Mucosa of descending colon (tissue), 3 donors: ENCODE measurements at regions not wholly inside any gene's neighbourhood (a gene's known extent, or its start where the extent isn't known, plus 50 kb on each side); places are given as distances from the start of the nearest gene placed in this dataset.

Experiments used
- ATAC-seq: fragments of 200-7000 bp; cut with Tn5 transposase; one replicate; pipeline ENCODE4 v1.9.1; 2020; ENCODE audit warnings: mild to moderate bottlenecking, moderate library complexity
- DNase-seq, 3 donors: peaks; one replicate each; pipeline ENCODE4 v3.0.0-alpha.2; 2020
- H3K36me3 ChIP-seq: fragments of 200-600 bp; one replicate; pipeline ENCODE4 v1.8.0; 2021; ENCODE audit warnings: low read depth, mild to moderate bottlenecking
- H3K4me1 ChIP-seq: fragments of 200-600 bp; one replicate; pipeline ENCODE4 v1.8.0; 2021; ENCODE audit warnings: low read depth, mild to moderate bottlenecking
- H3K4me3 ChIP-seq: fragments of 200-600 bp; one replicate; pipeline ENCODE4 v1.8.0; 2021; ENCODE audit warnings: mild to moderate bottlenecking
- H3K9me3 ChIP-seq: fragments of 200-600 bp; one replicate; pipeline ENCODE4 v1.8.0; 2021; ENCODE audit warnings: mild to moderate bottlenecking
- intact Hi-C, 2 donors: fragments of 100-400 bp; cut with DNase I in 1 of 2; cut with micrococcal nuclease in 1 of 2; formaldehyde crosslinking; loops; one replicate each; pipeline versions ENCODE4 v1.11.0 to v1.11.1; 2022; cut with DNase I, micrococcal nuclease
- TF ChIP-seq, protein P1 (sequence below): fragments of 200-600 bp; IDR thresholded peaks from one replicate; pipeline ENCODE4 v1.8.0; 2022; ENCODE audit warnings: antibody characterized with exemption, mild to moderate bottlenecking
- donor health status: DM: no; HTN: no; CAD: no; lungs with moderate emphysema.
- donor health status: DM: no; HTN: no; CAD: no.
- donor health status: DM: no; HTN: yes; CAD: no.

DNA sequence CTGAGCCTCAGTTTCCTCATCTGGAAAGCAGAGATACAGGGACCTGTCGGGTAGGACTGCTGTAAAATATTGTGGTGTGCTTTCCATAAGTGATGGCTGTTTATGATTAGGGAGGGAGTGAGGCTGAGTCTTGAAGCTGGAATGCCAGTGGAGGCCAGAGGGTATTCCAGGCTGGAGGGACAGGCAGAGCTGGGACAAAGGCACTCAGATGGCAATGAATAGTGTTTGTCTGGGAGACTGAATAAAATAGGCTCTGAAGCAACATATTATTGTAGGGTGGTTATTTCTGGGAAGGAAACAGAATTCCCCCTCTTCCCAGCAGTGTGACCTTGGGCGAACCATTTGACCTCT lies 120.7 kb downstream of the INHBB start:
- DNase-seq = no peak
- TF ChIP-seq, protein P1, sequence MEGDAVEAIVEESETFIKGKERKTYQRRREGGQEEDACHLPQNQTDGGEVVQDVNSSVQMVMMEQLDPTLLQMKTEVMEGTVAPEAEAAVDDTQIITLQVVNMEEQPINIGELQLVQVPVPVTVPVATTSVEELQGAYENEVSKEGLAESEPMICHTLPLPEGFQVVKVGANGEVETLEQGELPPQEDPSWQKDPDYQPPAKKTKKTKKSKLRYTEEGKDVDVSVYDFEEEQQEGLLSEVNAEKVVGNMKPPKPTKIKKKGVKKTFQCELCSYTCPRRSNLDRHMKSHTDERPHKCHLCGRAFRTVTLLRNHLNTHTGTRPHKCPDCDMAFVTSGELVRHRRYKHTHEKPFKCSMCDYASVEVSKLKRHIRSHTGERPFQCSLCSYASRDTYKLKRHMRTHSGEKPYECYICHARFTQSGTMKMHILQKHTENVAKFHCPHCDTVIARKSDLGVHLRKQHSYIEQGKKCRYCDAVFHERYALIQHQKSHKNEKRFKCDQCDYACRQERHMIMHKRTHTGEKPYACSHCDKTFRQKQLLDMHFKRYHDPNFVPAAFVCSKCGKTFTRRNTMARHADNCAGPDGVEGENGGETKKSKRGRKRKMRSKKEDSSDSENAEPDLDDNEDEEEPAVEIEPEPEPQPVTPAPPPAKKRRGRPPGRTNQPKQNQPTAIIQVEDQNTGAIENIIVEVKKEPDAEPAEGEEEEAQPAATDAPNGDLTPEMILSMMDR = no peak
- intact Hi-C loops = no loop called here
- H3K36me3 ChIP-seq = no peaks in the 10 kb centered on the region
- no peaks in the 10 kb centered on the region for H3K4me1 ChIP-seq
- no peaks in the 10 kb centered on the region for H3K9me3 ChIP-seq
- ATAC-seq = no peak
- no peak overlapping the region for H3K4me3 ChIP-seq

DNA sequence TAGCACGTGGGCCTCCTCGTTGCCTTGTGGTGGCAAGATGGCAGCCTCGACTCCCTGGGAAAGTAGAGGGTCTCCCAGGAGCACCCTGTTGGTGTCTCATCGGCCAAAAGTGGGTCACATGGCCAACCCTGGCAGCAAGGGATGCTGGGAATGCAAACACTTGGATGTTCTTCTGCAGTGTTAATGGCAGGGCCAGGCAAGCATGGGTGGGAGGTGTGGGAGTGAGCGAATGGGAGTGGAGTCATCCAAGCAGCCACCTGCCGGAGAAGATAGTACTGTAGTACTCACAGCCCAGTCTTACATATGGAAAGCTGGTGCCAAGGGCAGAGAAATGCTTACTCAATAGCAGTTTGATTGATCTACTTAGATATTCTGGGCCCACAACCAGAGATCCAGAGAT lies 122.2 kb downstream of the INHBB start:
- H3K4me3 ChIP-seq = no peak overlapping the region
- H3K36me3 ChIP-seq = no peaks in the 10 kb centered on the region
- ATAC-seq = no peak
- intact Hi-C loops = no loop called here
- no peaks in the 10 kb centered on the region for H3K4me1 ChIP-seq
- TF ChIP-seq, protein P1 = no peak
- no peaks in the 10 kb centered on the region for H3K9me3 ChIP-seq
- DNase-seq = no peak

DNA sequence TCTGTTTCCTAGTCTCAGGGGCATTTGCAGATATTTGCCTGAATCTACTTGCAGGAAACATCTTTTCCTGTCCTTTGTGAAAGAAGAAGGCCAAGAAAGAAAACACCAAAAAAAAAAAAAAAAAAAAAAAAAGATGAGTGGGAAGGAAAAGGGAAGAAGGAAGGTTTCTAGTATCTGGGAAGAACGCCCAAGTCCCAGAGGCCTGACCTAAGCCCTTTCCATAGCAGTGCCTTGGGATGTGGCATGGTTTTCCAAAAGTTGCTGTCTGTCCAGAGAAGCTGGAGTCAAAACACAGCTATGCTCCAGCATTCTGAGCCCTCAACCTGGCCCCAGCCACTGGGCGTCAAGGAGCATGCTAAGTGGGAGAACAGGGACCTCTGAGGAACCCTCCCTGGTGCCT lies 123.5 kb downstream of the INHBB start:
- H3K36me3 ChIP-seq = no peaks in the 10 kb centered on the region
- no peak for DNase-seq
- no peak overlapping the region for H3K4me3 ChIP-seq
- intact Hi-C loops = no loop called here
- no peaks in the 10 kb centered on the region for H3K4me1 ChIP-seq
- ATAC-seq = no peak
- TF ChIP-seq, protein P1 = no peak
- H3K9me3 ChIP-seq = no peaks in the 10 kb centered on the region

DNA sequence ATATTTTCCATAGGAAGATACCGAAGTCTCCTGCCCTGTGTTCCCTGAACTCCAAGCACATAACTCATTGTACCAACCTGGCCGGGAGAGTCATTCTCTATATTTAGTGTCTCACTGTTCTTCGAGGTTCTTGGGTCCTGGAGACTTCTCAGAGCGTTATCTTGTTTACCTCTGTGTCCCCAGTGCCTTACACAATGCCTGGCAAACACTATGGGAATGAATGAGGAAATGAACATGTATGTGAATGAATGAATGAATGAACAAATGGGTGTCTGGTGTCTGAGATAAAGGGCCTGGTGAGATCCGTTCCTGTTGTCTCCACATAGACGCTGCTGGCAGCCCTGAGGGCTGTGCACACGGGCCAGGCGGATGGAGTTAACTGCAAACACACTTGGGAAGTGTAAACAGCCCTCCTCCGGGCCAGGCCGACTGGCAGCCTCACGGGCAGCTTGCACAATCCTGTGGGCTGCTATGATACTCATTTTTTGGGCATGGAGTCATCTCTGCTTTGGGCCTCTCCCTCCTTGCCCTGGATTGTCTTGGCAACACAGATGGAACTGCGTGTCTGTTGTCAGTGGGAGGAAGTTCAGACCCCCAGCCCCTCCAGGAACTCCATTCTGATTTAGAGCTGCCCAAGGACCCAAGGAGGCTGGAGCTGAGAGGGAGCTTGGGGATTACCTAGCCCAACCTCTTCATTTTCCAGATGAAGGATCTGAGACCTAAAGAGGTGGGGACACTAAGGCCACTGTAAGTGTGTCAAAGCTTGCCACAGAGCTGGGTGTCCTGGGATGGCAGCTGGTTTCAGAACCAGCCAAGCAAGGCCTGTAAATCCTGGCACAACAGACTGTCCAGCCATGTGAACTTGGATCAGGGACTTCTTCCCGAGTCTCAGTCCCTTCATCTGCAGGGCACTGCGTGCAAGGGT lies 124.4 kb downstream of the INHBB start:
- DNase-seq (peak; percentile 39 to 79 (median 55)), ATAC-seq (peak; percentile 73)
- no peaks in the 10 kb centered on the region for H3K9me3 ChIP-seq

DNA sequence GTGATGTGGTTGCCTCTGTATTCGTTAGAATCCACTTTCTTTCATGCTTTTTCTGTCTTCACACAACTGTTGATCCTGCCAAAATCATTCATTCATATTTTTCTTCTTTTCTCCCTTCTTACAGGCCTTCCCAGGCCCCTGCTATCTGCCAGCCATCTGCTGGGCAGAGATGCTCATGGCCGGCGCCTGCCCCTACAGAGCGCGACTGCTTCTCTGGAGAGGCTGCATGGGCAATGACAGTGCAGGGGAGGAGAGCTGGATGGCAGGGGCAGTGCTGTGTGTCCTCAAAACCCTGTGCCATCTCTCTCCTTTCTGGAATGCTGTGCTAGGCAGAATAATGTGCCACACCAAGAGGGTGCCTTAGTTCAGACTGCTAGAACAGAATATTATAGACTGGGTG lies 125.2 kb downstream of the INHBB start:
- TF ChIP-seq, protein P1 = no peak
- ATAC-seq = no peak
- DNase-seq = no peak
- H3K4me3 ChIP-seq = no peak overlapping the region
- H3K9me3 ChIP-seq = no peaks in the 10 kb centered on the region
- no peaks in the 10 kb centered on the region for H3K36me3 ChIP-seq
- intact Hi-C loops = no loop called here
- no peaks in the 10 kb centered on the region for H3K4me1 ChIP-seq

More for the DNA sequence above, 124.4 kb downstream of the INHBB start:
- TF ChIP-seq, protein P1 = no peak
- H3K4me3 ChIP-seq = no peak overlapping the region
- no peaks in the 10 kb centered on the region for H3K36me3 ChIP-seq
- intact Hi-C loops = no loop called here
- no peaks in the 10 kb centered on the region for H3K4me1 ChIP-seq
